ENCODE measurements at regions not wholly inside any gene's neighbourhood (a gene's known extent, or its start where the extent isn't known, plus 50 kb on each side); places are given as distances from the start of the nearest gene placed in this dataset.
"Not testable (repeated sequence)": the region's sequence is repeated elsewhere in the genome, so short reads cannot be mapped to it uniquely, and the experiment has no call there.

- DNase-seq = no peak
These were observed 809.7 kb upstream of the ADGRB3 start for GRCh38 chr6:67825201-67825895.

DNA sequence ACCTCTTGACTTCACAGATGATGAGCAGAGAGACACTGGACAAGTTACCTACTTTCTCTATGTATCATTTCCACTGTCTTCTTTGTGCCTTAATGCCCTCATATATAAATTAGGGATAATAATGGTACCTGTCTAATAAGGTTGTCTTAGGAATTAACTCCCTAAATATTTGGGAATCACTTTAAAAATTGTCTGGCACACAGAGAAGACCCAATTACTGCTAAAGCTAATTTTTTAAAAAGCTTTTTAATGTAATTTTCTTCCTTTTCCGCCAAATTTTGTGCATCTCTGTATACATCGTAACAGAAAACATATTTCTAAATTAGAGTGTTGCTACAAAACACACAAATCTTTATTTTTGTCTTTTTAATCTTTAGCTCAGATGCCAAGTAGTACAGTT, 816.8 kb upstream of the ADGRB3 start:
- no peak for DNase-seq

DNA sequence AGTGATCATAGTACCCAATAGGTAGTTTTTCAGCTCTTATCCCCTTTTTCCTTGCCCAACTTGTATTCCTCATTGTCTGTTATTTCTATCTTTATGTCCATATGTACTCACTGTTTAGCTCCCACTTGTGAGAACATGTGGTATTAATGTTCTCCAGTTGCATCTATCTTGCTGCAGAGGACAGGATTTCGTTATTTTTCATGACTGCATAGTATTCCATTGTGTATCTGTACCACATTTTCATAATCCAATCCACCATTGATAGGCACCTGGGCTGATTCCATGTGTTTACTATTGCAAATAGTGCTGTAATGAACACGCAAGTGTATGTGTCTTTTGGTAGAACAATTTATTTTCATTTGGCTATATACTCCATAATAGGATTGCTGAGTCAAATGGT, 819.5 kb upstream of the ADGRB3 start:
- no peak for DNase-seq

- no peak for DNase-seq
These were observed 820.8 kb upstream of the ADGRB3 start for GRCh38 chr6:67814262-67814661.

GRCh38 chr6:67812693-67813092, 822.4 kb upstream of the ADGRB3 start:
- DNase-seq = no peak

DNA sequence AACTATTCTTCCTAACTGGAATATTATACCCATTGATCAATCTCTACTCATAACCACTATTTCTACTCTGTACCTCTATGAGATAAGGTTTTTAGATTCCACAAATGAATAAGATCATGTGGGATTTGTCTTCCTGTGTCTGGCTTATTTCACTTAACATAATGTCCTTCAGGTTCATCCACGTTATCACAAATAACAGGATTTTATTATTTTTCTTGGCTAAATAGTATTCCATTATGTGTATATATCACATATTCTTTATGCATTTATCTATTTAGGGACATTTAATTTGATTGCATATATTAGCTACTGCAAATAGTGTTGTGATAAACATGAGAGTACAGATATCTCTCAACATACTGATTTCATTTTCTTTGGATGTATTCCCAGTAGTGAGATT, 823.0 kb upstream of the ADGRB3 start:
- DNase-seq = no peak

DNA sequence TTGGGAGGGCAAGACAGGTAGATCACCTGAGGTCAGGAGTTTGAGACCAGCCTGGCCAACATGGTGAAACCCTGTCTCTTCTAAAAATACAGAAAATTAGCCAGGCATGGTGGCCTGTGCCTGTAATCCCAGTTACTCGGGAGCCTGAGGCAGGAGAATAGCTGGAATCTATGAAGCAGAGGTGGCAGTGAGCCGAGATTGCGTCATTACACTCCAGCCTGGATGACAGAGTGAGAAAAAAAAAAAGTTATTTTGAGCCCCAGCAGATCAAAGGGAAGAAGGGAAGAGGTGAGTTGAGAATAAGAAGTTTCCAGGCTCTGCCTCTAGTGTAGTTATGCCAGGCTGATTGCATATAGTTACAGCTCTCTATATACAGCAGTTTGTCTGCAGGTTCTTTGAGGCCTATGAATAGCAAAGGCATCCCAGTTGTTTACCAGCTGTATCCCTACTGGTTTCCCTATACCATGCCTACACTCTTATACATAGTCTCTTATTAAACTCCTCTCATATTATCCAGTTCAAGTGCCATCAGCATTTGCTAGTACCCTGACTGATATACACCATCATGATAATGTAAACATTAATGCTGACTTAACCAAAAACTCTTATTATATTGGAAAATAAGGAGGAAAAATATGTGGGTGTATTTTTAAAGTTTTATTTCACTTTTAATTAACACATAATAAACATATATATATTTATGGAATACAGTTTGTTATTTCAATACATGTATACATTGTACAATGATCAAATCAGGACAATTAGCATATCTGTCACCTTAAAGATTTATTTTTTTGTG, 823.6 kb upstream of the ADGRB3 start:
- DNase-seq = no peak

DNA sequence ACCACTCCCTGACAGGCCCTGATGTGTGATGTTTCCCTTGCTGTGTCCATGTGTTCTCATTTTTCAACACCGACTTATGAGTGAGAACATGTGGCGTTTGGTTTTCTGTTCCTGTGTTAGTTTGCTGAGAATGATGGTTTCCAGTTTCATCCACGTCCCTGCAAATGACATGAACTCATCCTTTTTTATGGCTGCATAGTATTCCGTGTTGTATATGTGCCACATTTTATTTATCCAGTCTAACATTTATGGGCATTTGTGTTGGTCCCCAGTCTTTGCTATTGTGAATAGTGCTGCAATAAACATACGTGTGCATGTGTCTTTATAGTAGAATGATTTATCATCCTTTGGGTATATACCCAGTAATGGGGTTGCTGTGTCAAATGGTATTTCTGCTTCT, 830.3 kb upstream of the ADGRB3 start:
- not testable (repeated sequence) for DNase-seq

DNA sequence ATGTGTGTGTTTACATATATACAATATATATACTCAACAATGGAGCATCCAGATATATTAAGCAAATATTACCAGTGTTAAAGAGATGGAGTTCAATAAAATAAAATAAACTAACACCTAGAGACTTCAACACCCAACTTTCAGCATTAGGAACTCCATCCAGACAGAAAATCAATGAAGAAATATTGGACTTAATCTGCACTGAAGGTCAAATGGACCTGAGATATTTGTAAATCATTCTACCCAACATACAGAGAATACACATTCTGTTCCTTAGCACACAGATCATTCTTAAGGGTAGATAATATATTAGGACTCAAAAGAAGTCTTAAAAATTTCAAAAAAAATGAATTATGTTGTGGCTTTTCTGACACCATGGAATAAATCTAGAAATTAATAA, 832.3 kb upstream of the ADGRB3 start:
- no peak for DNase-seq

DNA sequence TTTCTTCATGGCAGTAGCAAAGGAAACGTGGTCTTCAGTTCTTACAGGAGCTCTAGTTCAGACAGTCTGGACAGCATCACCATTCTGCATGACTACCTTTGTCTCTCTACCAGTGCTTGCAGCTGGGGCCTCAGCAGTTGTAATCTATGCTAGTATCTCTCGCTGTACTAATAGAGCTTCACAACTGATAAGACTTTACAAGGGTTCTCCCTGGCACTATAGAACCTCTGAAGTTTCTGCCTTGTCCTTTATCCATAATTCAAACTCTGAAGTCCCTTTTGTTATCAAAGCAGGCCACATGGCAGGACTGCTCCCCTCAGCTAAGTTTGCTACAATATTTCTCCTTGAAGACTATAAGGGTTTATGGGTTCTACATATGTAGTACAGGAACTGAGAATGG, 842.1 kb upstream of the ADGRB3 start:
- DNase-seq = no peak

DNA sequence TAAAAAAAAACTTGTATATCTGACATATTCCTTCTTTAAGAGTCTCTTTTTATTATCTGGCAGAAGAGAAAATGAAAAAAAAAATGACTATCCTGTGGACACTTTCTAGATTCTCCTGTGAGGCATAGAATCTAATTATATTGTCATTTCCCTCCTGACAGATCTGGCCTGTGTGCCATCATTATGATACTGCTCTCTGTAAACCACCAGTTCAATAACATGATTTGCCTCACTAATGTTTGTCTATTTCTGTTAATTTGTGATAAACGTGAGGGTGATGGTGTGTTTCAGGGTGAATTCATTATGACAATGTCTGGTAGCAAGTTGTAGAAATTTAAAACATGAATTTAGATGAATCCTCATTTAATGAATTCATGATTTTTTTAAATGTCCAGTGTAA, 844.5 kb upstream of the ADGRB3 start:
- DNase-seq = no peak

GRCh38 chr6:67787119-67787518, 848.0 kb upstream of the ADGRB3 start:
- not testable (repeated sequence) for DNase-seq

DNA sequence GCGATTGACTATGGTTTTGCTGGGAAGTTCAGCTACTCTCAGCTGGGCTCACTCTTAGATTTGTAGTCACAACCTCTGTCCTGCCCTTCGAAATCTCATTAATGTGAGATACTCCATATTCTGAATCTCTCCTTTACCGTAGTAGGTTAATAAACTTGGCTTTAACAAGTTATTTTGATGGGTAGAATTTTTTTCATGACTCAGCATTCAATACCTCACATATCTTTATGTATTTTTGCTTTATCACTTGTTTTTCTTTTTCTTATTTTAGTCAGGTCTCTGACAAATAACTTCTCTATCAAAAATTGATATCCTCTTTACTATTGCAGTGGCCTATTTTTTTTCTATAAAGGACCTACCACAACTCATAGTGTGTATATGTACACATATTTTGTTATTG, 855.2 kb upstream of the ADGRB3 start:
- no peak for DNase-seq

DNA sequence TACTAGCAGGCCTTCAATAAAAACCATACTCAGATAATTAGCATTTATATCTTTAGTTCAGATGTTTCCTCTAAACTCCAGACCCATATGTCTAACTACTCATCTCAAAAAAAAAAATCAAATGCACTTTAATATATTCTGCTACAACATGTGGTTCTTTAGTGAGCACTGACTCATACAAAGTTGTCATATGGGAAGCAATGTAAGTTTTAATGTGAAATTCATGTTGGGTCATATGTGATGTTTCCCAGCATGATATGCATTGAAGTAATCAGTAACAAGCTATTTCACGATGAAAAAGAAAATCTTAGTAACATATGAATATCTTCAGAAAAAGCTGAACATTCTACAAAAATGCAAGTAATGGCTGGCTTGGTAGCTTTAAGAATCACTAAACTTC, 859.7 kb upstream of the ADGRB3 start:
- no peak for DNase-seq

DNA sequence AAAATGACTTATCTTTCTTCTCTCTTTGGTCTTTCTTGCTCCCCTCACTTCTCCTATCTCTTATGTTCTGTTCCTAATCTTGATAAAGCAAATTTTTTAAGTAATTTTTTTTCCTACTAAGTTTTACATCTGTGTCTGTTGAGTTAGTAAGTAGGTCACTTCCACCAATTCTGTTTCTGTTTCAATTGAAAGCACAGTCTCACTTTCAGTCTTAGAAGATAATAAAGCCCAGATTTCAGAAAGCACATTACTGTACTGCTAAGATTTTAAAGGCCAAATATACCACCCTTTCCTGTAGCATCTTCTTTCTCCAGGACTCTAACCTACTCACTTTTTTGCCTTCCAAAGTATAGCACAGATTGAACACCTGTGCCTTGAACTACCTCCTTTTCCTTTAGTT, 866.1 kb upstream of the ADGRB3 start:
- no peak for DNase-seq

GRCh38 chr6:67767046-67767822, 867.8 kb upstream of the ADGRB3 start:
- DNase-seq = not testable (repeated sequence)

- DNase-seq = no peak
These were observed 869.0 kb upstream of the ADGRB3 start for GRCh38 chr6:67766057-67766456.

DNA sequence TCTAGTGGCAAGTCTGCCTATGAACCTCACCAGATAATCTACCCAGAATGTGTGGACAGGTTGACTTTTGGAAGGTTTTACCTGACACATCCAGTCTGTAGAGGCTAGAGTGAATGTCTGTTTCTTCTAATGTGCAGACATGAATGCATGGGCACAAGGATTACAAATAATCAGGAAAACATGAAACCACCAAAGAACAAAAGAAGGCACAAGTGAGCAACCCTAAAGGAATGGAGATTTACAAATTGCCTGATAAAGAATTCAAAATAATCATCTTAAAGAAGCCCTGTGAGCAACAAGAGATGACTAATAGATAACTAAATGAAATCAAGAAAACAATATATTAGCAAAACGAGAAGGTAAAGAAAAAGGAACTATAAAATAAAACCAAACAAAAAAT, 876.1 kb upstream of the ADGRB3 start:
- no peak for DNase-seq

DNA sequence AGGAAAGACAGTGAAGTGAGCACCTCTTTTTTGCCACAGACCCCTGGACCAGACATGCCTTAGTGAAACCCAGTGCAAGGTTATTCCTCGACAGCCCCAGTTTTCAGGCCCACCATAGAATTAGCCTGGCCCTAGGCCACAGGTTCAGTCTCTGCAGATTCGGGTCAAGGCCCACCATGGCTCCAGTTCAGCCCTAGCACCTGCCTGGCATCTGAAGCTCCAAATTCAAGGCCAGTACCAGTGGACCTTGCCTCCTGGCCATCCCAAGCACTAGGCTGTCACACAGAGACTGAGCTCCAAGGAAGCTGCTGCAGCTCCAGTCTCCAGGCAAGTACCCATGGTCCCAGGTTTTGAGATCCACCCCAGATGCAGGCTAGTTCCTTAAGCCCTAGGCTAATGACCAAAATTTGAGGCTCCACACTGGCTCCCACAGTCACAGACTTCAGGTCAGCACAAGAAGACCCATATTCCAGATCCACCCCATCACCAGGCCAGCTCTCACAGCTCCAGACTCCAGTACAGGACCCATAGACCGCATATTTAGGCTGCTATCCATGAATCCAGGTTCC, 877.5 kb upstream of the ADGRB3 start:
- DNase-seq = no peak

DNA sequence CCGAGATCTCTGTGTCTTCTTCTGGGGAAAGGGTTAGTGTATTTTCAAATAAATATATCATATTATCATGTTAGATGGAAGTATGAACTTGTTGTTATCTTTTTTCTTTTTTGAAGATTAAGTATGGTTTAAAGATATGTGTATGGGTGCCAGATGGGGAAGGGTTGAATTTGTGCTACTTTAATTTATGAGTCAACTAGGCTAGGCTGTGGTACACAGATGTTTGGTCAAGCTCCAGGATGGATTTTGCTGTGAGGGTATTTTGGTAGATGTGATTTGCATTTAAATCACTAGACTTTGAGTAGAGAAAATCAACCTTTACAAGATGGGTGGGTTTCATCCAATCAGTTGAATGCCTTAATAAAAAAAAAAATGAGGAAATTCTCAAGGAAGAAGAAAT, 886.6 kb upstream of the ADGRB3 start:
- DNase-seq = no peak

DNA sequence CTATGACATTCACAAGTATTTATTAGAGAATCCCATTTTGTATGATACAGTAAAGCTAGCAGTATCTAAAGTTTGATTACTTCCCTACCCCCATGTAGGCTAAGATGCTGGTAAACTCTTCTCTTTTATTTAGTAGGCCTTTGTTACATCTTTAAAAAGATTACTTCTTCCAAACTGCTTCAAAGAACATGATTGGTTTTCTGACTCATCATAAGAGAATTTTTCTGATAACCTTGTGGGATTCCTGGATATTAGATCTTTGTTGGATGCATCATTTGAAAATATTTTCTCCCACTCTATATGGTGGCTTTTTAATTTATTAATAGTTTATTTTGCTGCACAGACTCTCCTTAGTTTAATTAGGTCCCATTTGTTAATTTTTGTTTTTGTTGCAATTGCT, 898.3 kb upstream of the ADGRB3 start:
- DNase-seq = no peak

DNA sequence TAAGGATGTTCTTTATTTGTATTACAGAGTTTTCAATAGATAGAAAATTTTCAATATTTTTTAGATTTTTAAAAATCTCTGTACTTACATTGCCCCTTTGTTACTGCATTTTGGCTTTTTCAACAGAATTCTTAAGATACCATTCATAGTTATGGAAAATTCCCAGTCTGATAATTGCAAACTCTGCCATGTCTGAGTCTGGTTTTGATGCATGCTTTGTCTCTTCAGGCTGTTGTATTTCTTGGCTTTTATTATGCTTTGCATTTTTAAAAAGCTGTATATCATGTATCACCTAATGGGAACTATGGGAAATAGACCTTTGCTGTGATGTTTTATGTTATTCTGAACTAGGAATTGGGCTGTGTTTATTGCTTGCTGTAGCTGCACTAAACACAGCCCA, 898.9 kb upstream of the ADGRB3 start:
- DNase-seq = no peak

DNA sequence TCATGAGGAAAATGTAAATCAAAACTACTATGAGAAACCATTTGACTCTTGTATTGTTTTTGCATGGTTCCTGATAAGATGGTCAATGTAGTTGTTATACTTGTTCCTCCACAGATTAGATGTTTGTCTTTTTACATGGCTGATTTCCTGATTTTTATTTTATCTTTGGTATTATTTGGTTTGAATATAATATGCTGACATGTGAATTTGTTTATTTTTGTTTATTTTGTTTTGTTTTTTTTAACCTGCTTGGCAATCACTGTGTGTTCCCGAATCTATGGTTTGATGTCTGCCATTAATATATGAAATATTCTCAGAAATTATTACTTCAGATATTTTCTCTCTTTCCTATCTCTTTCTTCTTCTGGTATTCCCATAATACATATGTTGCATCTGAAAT, 899.5 kb upstream of the ADGRB3 start:
- no peak for DNase-seq

GRCh38 chr6:67722861-67723261, 912.2 kb upstream of the ADGRB3 start:
- no peak for DNase-seq
